Astrocyte (in vitro differentiated cells and primary cell): ENCODE measurements at regions not wholly inside any gene's neighbourhood (a gene's known extent, or its start where the extent isn't known, plus 50 kb on each side); places are given as distances from the start of the nearest gene placed in this dataset.

Experiments used
- DNase-seq: peaks from one replicate; pipeline ENCODE4 v3.0.0-alpha.2; 2010; ENCODE audit warnings: low read depth
- FAIRE-seq: peaks from 2 replicates; lab custom pipeline; 2011; peaks lifted over from hg19 to GRCh38; lab: Jason Lieb, UNC
- H2AFZ ChIP-seq: 2 replicates; pipeline ENCODE4 v1.6.0; 2012; ENCODE audit warnings: low read depth, low read length, inconsistent platforms
- H3K27ac ChIP-seq: 2 replicates; pipeline ENCODE4 v1.5.1; 2011; ENCODE audit warnings: low read depth, low read length, inconsistent platforms
- H3K27me3 ChIP-seq: 2 replicates; pipeline ENCODE4 v1.6.0; 2011; ENCODE audit warnings: low read length, inconsistent platforms; ENCODE audit not compliant: insufficient read depth
- H3K36me3 ChIP-seq: 2 replicates; pipeline ENCODE4 v1.5.1; 2011; ENCODE audit warnings: low read length, inconsistent platforms; ENCODE audit not compliant: insufficient read depth
- H3K4me1 ChIP-seq: 2 replicates; pipeline ENCODE4 v1.5.1; 2011; ENCODE audit warnings: low read length, inconsistent platforms; ENCODE audit not compliant: insufficient read depth
- H3K4me2 ChIP-seq: 2 replicates; pipeline ENCODE4 v1.6.0; 2012; ENCODE audit warnings: low read length, inconsistent platforms
- H3K4me3 ChIP-seq: 2 replicates; pipeline ENCODE4 v1.5.1; 2011; ENCODE audit warnings: low read depth, mild to moderate bottlenecking, low read length, inconsistent platforms; ENCODE audit not compliant: insufficient read depth
- H3K79me2 ChIP-seq: 2 replicates; pipeline ENCODE4 v1.6.0; 2012; ENCODE audit warnings: mild to moderate bottlenecking, low read length, inconsistent platforms; ENCODE audit not compliant: insufficient read depth
- H3K9ac ChIP-seq: 2 replicates; pipeline ENCODE4 v1.6.0; 2012; ENCODE audit warnings: mild to moderate bottlenecking, low read length, inconsistent platforms
- H3K9me3 ChIP-seq: 2 replicates; pipeline ENCODE4 v1.5.1; 2012; ENCODE audit warnings: low read depth, mild to moderate bottlenecking, low read length, inconsistent platforms; ENCODE audit not compliant: insufficient read depth
- H4K20me1 ChIP-seq: 2 replicates; pipeline ENCODE4 v1.6.0; 2012; ENCODE audit warnings: low read length, inconsistent platforms; ENCODE audit not compliant: insufficient read depth
- H3K27ac Mint-ChIP-seq: one replicate; pipeline ENCODE4 v1.8.0; 2021; ENCODE audit warnings: mild to moderate bottlenecking, mixed read lengths; ENCODE audit not compliant: unreplicated experiment
- H3K27me3 Mint-ChIP-seq: one replicate; pipeline ENCODE4 v1.8.0; 2021; ENCODE audit warnings: low read depth, mixed read lengths; ENCODE audit not compliant: unreplicated experiment
- H3K36me3 Mint-ChIP-seq: one replicate; pipeline ENCODE4 v1.8.0; 2021; ENCODE audit warnings: low read depth, mixed read lengths; ENCODE audit not compliant: unreplicated experiment
- H3K4me1 Mint-ChIP-seq: one replicate; pipeline ENCODE4 v1.8.0; 2021; ENCODE audit warnings: low read depth, mixed read lengths; ENCODE audit not compliant: unreplicated experiment
- H3K4me3 Mint-ChIP-seq: one replicate; pipeline ENCODE4 v1.8.0; 2021; ENCODE audit warnings: mild to moderate bottlenecking, moderate library complexity, mixed read lengths; ENCODE audit not compliant: unreplicated experiment
- H3K9me3 Mint-ChIP-seq: one replicate; pipeline ENCODE4 v1.8.0; 2021; ENCODE audit warnings: mild to moderate bottlenecking, mixed read lengths; ENCODE audit not compliant: unreplicated experiment
- EZH2 ChIP-seq: IDR thresholded peaks from 2 replicates; pipeline ENCODE4 v1.6.1; 2012; ENCODE audit warnings: mild to moderate bottlenecking, low read length, inconsistent platforms; ENCODE audit not compliant: insufficient read depth
- TF ChIP-seq, protein P1 (sequence below): IDR thresholded peaks from 2 replicates; pipeline ENCODE4 v1.5.1; 2011; ENCODE audit warnings: low read depth, mild to moderate bottlenecking, inconsistent platforms, low read length, moderate library complexity; ENCODE audit not compliant: insufficient read depth

DNA sequence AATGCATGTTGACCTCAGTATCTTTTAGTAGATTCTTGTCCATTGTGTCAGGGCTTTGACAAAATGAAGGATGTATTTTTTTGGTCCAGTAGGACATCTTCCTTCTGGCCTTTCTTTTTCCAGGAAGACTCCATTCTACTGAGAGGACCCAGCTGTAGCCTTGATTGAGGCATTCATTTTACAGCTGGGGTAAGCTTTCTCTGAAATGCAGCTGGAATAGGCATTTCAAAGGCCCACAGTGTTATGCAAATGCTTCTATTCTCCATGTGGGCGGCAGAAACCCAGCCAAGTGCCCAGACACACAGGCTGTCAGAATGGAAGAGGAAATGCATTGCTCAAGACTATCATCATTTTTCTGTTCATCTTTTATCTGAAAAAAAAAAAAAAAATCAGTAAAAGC lies 629.0 kb upstream of the CDH8 start:
- no peak overlapping the region for H3K4me3 Mint-ChIP-seq
- TF ChIP-seq EZH2, result no peak
- TF ChIP-seq, protein P1, sequence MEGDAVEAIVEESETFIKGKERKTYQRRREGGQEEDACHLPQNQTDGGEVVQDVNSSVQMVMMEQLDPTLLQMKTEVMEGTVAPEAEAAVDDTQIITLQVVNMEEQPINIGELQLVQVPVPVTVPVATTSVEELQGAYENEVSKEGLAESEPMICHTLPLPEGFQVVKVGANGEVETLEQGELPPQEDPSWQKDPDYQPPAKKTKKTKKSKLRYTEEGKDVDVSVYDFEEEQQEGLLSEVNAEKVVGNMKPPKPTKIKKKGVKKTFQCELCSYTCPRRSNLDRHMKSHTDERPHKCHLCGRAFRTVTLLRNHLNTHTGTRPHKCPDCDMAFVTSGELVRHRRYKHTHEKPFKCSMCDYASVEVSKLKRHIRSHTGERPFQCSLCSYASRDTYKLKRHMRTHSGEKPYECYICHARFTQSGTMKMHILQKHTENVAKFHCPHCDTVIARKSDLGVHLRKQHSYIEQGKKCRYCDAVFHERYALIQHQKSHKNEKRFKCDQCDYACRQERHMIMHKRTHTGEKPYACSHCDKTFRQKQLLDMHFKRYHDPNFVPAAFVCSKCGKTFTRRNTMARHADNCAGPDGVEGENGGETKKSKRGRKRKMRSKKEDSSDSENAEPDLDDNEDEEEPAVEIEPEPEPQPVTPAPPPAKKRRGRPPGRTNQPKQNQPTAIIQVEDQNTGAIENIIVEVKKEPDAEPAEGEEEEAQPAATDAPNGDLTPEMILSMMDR, result no peak
- no peak overlapping the region for H3K4me2 ChIP-seq

DNA sequence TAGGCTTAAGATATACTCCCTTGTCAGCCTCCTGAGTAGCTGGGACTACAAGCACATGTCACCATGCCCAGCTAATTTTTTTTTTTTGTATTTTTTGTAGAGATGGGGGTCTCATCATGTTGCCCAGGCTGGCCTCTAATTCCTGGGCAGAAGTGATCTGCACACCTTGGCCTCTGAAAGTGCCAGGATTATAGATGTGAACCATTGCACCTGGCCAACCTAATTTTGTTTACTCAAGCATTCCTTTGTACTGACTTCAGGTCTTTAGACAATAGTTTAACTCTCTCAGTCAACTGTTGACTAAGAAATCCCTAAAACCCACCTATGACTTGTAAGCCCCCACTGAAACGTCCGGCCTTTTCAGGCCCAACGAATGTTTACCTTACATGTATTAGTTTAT lies 628.3 kb upstream of the CDH8 start:
- Histone ChIP-seq H3K4me2 (no peak overlapping the region), H3K27ac (no peak overlapping the region), H3K79me2 (no peaks in the 10 kb centered on the region), H3K36me3 (no peaks in the 10 kb centered on the region), H3K4me1 (no peaks in the 10 kb centered on the region), H3K27me3 (no peaks in the 10 kb centered on the region), H4K20me1 (no peaks in the 10 kb centered on the region), H3K4me3 (no peak overlapping the region), H2AFZ (no peak overlapping the region), H3K9me3 (no peaks in the 10 kb centered on the region), H3K9ac (no peak overlapping the region)
- FAIRE-seq (no peak), DNase-seq (no peak)
- Mint-ChIP-seq H3K36me3 (no peaks in the 10 kb centered on the region), H3K27ac (no peak overlapping the region), H3K27me3 (no peaks in the 10 kb centered on the region), H3K4me3 (no peak overlapping the region), H3K9me3 (peaks cover 5% of the 10 kb centered on the region), H3K4me1 (peaks cover 2% of the 10 kb centered on the region)
- TF ChIP-seq, protein P1, result no peak
- TF ChIP-seq EZH2, result no peak

More for the DNA sequence above, 629.0 kb upstream of the CDH8 start:
- Histone ChIP-seq H3K36me3 (no peaks in the 10 kb centered on the region), H2AFZ (no peak overlapping the region), H3K4me1 (no peaks in the 10 kb centered on the region), H3K9me3 (no peaks in the 10 kb centered on the region), H3K27ac (no peak overlapping the region), H3K9ac (no peak overlapping the region), H4K20me1 (no peaks in the 10 kb centered on the region), H3K4me3 (no peak overlapping the region), H3K79me2 (no peaks in the 10 kb centered on the region), H3K27me3 (no peaks in the 10 kb centered on the region)
- Mint-ChIP-seq H3K9me3 (peaks cover 5% of the 10 kb centered on the region), H3K27ac (no peak overlapping the region), H3K4me1 (peaks cover 2% of the 10 kb centered on the region), H3K27me3 (no peaks in the 10 kb centered on the region), H3K36me3 (no peaks in the 10 kb centered on the region)
- FAIRE-seq (no peak), DNase-seq (no peak)

DNA sequence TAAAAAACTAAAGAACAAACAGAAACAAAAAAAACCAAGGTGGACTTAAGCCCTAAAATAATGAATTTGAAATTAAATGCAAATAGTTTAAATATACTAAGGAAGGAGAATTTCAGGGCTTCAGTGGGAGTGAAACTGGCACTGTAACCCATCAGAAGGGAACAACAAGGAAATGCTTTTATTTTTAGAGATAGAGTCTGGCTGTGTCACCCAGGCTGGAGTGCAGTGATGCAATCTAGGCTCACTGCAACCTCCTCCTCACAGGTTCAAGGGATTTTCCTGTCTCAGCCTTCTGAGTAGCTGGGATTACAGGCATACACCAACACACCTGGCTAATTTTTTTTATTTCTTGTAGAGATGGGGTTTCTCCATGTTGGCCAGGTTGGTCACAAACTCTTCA lies 625.2 kb upstream of the CDH8 start:
- H3K36me3 ChIP-seq, result no peaks in the 10 kb centered on the region
- no peak overlapping the region for H3K4me2 ChIP-seq
- FAIRE-seq (no peak), DNase-seq (no peak)
- no peak overlapping the region for H3K4me3 ChIP-seq
- no peaks in the 10 kb centered on the region for H4K20me1 ChIP-seq
- H3K36me3 Mint-ChIP-seq, result no peaks in the 10 kb centered on the region
- H3K27me3 ChIP-seq, result no peaks in the 10 kb centered on the region
- H3K27ac ChIP-seq, result no peak overlapping the region
- H3K9me3 ChIP-seq, result no peaks in the 10 kb centered on the region
- H3K9me3 Mint-ChIP-seq, result no peaks in the 10 kb centered on the region
- no peak overlapping the region for H3K9ac ChIP-seq
- H3K79me2 ChIP-seq, result no peaks in the 10 kb centered on the region
- H3K27ac Mint-ChIP-seq, result no peak overlapping the region
- H3K4me1 Mint-ChIP-seq, result peaks cover 2% of the 10 kb centered on the region
- H3K27me3 Mint-ChIP-seq, result no peaks in the 10 kb centered on the region
- no peak overlapping the region for H3K4me3 Mint-ChIP-seq
- H3K4me1 ChIP-seq, result no peaks in the 10 kb centered on the region
- TF ChIP-seq, protein P1, result no peak
- no peak for TF ChIP-seq EZH2
- H2AFZ ChIP-seq, result no peak overlapping the region
